Mammary epithelial cell (primary cell): ENCODE measurements at regions not wholly inside any gene's neighbourhood (a gene's known extent, or its start where the extent isn't known, plus 50 kb on each side); places are given as distances from the start of the nearest gene placed in this dataset.

ENCODE experiments used
- EZH2 ChIP-seq: IDR thresholded peaks from 2 replicates; pipeline ENCODE4 v1.6.1; 2012; ENCODE audit warnings: low read length, inconsistent platforms, borderline replicate concordance
- TF ChIP-seq, protein P1 (sequence below), 2 donors: IDR thresholded peaks in 1 of 2; conservative IDR thresholded peaks in 1 of 2; 2 replicates each; pipeline ENCODE4 v1.5.1; 2011 to 2012; ENCODE audit warnings: inconsistent platforms in 2 of 2, low read length in 2 of 2, mild to moderate bottlenecking in 2 of 2, control low read depth in 1 of 2, low read depth in 1 of 2; ENCODE audit not compliant: insufficient read depth in 1 of 2; ENCODE audit errors: extremely low read depth in 1 of 2

DNA sequence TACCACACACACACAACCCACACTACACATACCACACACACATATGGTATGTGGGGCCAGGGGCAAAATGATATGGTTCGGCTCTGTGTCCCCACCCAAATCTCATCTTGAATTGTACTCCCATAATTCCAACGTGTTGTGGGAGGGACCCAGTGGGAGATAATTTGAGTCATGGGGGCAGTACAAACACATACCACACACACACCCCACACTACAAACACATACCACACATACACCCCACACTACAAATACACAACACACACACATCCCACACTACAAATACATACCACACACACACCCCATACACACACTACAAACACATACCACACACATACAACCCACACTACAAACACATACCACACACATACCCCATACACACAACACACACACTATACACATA lies 117.8 kb downstream of the TTC32 start:
- TF ChIP-seq, protein P1, sequence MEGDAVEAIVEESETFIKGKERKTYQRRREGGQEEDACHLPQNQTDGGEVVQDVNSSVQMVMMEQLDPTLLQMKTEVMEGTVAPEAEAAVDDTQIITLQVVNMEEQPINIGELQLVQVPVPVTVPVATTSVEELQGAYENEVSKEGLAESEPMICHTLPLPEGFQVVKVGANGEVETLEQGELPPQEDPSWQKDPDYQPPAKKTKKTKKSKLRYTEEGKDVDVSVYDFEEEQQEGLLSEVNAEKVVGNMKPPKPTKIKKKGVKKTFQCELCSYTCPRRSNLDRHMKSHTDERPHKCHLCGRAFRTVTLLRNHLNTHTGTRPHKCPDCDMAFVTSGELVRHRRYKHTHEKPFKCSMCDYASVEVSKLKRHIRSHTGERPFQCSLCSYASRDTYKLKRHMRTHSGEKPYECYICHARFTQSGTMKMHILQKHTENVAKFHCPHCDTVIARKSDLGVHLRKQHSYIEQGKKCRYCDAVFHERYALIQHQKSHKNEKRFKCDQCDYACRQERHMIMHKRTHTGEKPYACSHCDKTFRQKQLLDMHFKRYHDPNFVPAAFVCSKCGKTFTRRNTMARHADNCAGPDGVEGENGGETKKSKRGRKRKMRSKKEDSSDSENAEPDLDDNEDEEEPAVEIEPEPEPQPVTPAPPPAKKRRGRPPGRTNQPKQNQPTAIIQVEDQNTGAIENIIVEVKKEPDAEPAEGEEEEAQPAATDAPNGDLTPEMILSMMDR (conservative IDR thresholded peaks at IDR 0.05 in 1 of 2, IDR thresholded peaks at IDR 0.05 in 1 of 2; ENCODE audit: extremely low read depth in 1 of 2, insufficient read depth in 1 of 2, low read depth in 1 of 2, low read length in 2 of 2), result no peak
- no peak for TF ChIP-seq EZH2
